ENCODE measurements at regions not wholly inside any gene's neighbourhood (a gene's known extent, or its start where the extent isn't known, plus 50 kb on each side); places are given as distances from the start of the nearest gene placed in this dataset.
A peak's percentile ranks its signal among the peaks of the same experiment; 100 is the strongest.

- no peaks in the 10 kb centered on the region for H3K4me1 ChIP-seq (ENCODE audit: control insufficient read depth in 1 of 2, insufficient read depth in 2 of 2, low read length in 2 of 2)
- no peaks in the 10 kb centered on the region for H3K9me3 ChIP-seq (ENCODE audit: control insufficient read depth, low read length)
- H3K36me3 ChIP-seq (ENCODE audit: control insufficient read depth in 1 of 2, insufficient read depth in 2 of 2, low read length in 1 of 2): no peaks in the 10 kb centered on the region
- no peak overlapping the region for H3K4me3 ChIP-seq (ENCODE audit: low read length in 2 of 2)
- 51 to 58% methylated on average over 5 of the region's 5 CpGs for WGBS, 2 donors
- no peak overlapping the region for H3K27ac ChIP-seq (ENCODE audit: low read depth in 1 of 2, low read length in 2 of 2)
- no peaks in the 10 kb centered on the region for H3K27me3 ChIP-seq (ENCODE audit: control insufficient read depth in 1 of 2, insufficient read depth in 2 of 2, low read length in 1 of 2)
- ATAC-seq (ENCODE audit: low FRiP score): no peak
- intact Hi-C loops (cut with DNase I): no loop called here
- no peak for DNase-seq
These were observed 788.7 kb upstream of the KLHL29 start for GRCh38 chr2:22596306-22596705.

- Histone ChIP-seq H3K27ac (ENCODE audit: low read depth in 1 of 2, low read length in 2 of 2) (no peak overlapping the region), H3K9me3 (ENCODE audit: control insufficient read depth, low read length) (no peaks in the 10 kb centered on the region), H3K4me1 (ENCODE audit: control insufficient read depth in 1 of 2, insufficient read depth in 2 of 2, low read length in 2 of 2) (no peaks in the 10 kb centered on the region), H3K36me3 (ENCODE audit: control insufficient read depth in 1 of 2, insufficient read depth in 2 of 2, low read length in 1 of 2) (no peaks in the 10 kb centered on the region), H3K4me3 (ENCODE audit: low read length in 2 of 2) (no peak overlapping the region), H3K27me3 (ENCODE audit: control insufficient read depth in 1 of 2, insufficient read depth in 2 of 2, low read length in 1 of 2) (peaks cover 0 to 3% of the 10 kb centered on the region in 2 donors)
- intact Hi-C loops (cut with DNase I): no loop called here
- DNase-seq: no peak
- 39 to 41% methylated on average over 2 of the region's 2 CpGs for WGBS, 2 donors
- no peak for ATAC-seq (ENCODE audit: low FRiP score)
These were observed 784.8 kb upstream of the KLHL29 start for GRCh38 chr2:22600156-22600555.

- Histone ChIP-seq H3K27ac (ENCODE audit: low read depth in 1 of 2, low read length in 2 of 2) (no peak overlapping the region), H3K27me3 (ENCODE audit: control insufficient read depth in 1 of 2, insufficient read depth in 2 of 2, low read length in 1 of 2) (peaks cover 0 to 3% of the 10 kb centered on the region in 2 donors), H3K36me3 (ENCODE audit: control insufficient read depth in 1 of 2, insufficient read depth in 2 of 2, low read length in 1 of 2) (no peaks in the 10 kb centered on the region), H3K4me3 (ENCODE audit: low read length in 2 of 2) (no peak overlapping the region), H3K4me1 (ENCODE audit: control insufficient read depth in 1 of 2, insufficient read depth in 2 of 2, low read length in 2 of 2) (no peaks in the 10 kb centered on the region), H3K9me3 (ENCODE audit: control insufficient read depth, low read length) (no peaks in the 10 kb centered on the region)
- WGBS, 2 donors: 56 to 59% methylated on average over 1 of the region's 1 CpG
- intact Hi-C loops (cut with DNase I): no loop called here
- ATAC-seq (ENCODE audit: low FRiP score) (no peak), DNase-seq (no peak)
These were observed 784.0 kb upstream of the KLHL29 start for GRCh38 chr2:22600999-22601398.

GRCh38 chr2:22604136-22604535 lies 780.8 kb upstream of the KLHL29 start:
- Histone ChIP-seq H3K27ac (ENCODE audit: low read depth in 1 of 2, low read length in 2 of 2) (no peak overlapping the region), H3K27me3 (ENCODE audit: control insufficient read depth in 1 of 2, insufficient read depth in 2 of 2, low read length in 1 of 2) (peaks cover 0 to 3% of the 10 kb centered on the region in 2 donors), H3K36me3 (ENCODE audit: control insufficient read depth in 1 of 2, insufficient read depth in 2 of 2, low read length in 1 of 2) (no peaks in the 10 kb centered on the region), H3K9me3 (ENCODE audit: control insufficient read depth, low read length) (no peaks in the 10 kb centered on the region), H3K4me3 (ENCODE audit: low read length in 2 of 2) (no peak overlapping the region), H3K4me1 (ENCODE audit: control insufficient read depth in 1 of 2, insufficient read depth in 2 of 2, low read length in 2 of 2) (no peaks in the 10 kb centered on the region)
- ATAC-seq (ENCODE audit: low FRiP score) (no peak), DNase-seq (no peak)
- 21 to 34% methylated on average over 4 of the region's 4 CpGs for WGBS, 2 donors
- intact Hi-C loops (cut with DNase I): no loop called here

- ATAC-seq (ENCODE audit: low FRiP score) (no peak), DNase-seq (no peak)
- intact Hi-C loops (cut with DNase I): no loop called here
- H3K27me3 ChIP-seq (ENCODE audit: control insufficient read depth in 1 of 2, insufficient read depth in 2 of 2, low read length in 1 of 2): no peaks in the 10 kb centered on the region
- no peaks in the 10 kb centered on the region for H3K36me3 ChIP-seq (ENCODE audit: control insufficient read depth in 1 of 2, insufficient read depth in 2 of 2, low read length in 1 of 2)
- 70 to 71% methylated on average over 3 of the region's 3 CpGs for WGBS, 2 donors
- H3K4me1 ChIP-seq (ENCODE audit: control insufficient read depth in 1 of 2, insufficient read depth in 2 of 2, low read length in 2 of 2): no peaks in the 10 kb centered on the region
- H3K4me3 ChIP-seq (ENCODE audit: low read length in 2 of 2): no peak overlapping the region
- H3K27ac ChIP-seq (ENCODE audit: low read depth in 1 of 2, low read length in 2 of 2): no peak overlapping the region
- no peaks in the 10 kb centered on the region for H3K9me3 ChIP-seq (ENCODE audit: control insufficient read depth, low read length)
These were observed 768.9 kb upstream of the KLHL29 start for GRCh38 chr2:22616031-22616430.

GRCh38 chr2:22623620-22624019 lies 761.4 kb upstream of the KLHL29 start:
- no peaks in the 10 kb centered on the region for H3K9me3 ChIP-seq (ENCODE audit: control insufficient read depth, low read length)
- intact Hi-C loops (cut with DNase I): loop anchor here in 1 of 2 donors (2.0 kb wide), 1 partner anchor 65 kb away; no protein-coding TSS in a partner anchor
- H3K27ac ChIP-seq (ENCODE audit: low read depth in 1 of 2, low read length in 2 of 2): no peak overlapping the region
- no peaks in the 10 kb centered on the region for H3K36me3 ChIP-seq (ENCODE audit: control insufficient read depth in 1 of 2, insufficient read depth in 2 of 2, low read length in 1 of 2)
- ATAC-seq (ENCODE audit: low FRiP score): no peak
- DNase-seq: no peak
- no peaks in the 10 kb centered on the region for H3K27me3 ChIP-seq (ENCODE audit: control insufficient read depth in 1 of 2, insufficient read depth in 2 of 2, low read length in 1 of 2)
- H3K4me1 ChIP-seq (ENCODE audit: control insufficient read depth in 1 of 2, insufficient read depth in 2 of 2, low read length in 2 of 2): no peaks in the 10 kb centered on the region
- WGBS, 2 donors: 74 to 84% methylated on average over 3 of the region's 3 CpGs
- no peak overlapping the region for H3K4me3 ChIP-seq (ENCODE audit: low read length in 2 of 2)

GRCh38 chr2:22626621-22627020 lies 758.4 kb upstream of the KLHL29 start:
- intact Hi-C loops (cut with DNase I): no loop called here

GRCh38 chr2:22628221-22628620 lies 756.8 kb upstream of the KLHL29 start:
- ATAC-seq (ENCODE audit: low FRiP score): no peak
- H3K9me3 ChIP-seq (ENCODE audit: control insufficient read depth, low read length): no peaks in the 10 kb centered on the region
- peak in 1 of 2 donors; percentile 48 for DNase-seq
- no peaks in the 10 kb centered on the region for H3K4me1 ChIP-seq (ENCODE audit: control insufficient read depth in 1 of 2, insufficient read depth in 2 of 2, low read length in 2 of 2)
- no peak overlapping the region for H3K4me3 ChIP-seq (ENCODE audit: low read length in 2 of 2)
- H3K27me3 ChIP-seq (ENCODE audit: control insufficient read depth in 1 of 2, insufficient read depth in 2 of 2, low read length in 1 of 2): no peaks in the 10 kb centered on the region
- intact Hi-C loops (cut with DNase I): no loop called here
- H3K27ac ChIP-seq (ENCODE audit: low read depth in 1 of 2, low read length in 2 of 2): no peak overlapping the region
- WGBS, 2 donors: 10 to 13% methylated on average over 2 of the region's 2 CpGs
- no peaks in the 10 kb centered on the region for H3K36me3 ChIP-seq (ENCODE audit: control insufficient read depth in 1 of 2, insufficient read depth in 2 of 2, low read length in 1 of 2)

More at GRCh38 chr2:22626621-22627020, 758.4 kb upstream of the KLHL29 start:
- Histone ChIP-seq H3K36me3 (ENCODE audit: control insufficient read depth in 1 of 2, insufficient read depth in 2 of 2, low read length in 1 of 2) (no peaks in the 10 kb centered on the region), H3K9me3 (ENCODE audit: control insufficient read depth, low read length) (no peaks in the 10 kb centered on the region), H3K4me3 (ENCODE audit: low read length in 2 of 2) (no peak overlapping the region), H3K4me1 (ENCODE audit: control insufficient read depth in 1 of 2, insufficient read depth in 2 of 2, low read length in 2 of 2) (no peaks in the 10 kb centered on the region), H3K27me3 (ENCODE audit: control insufficient read depth in 1 of 2, insufficient read depth in 2 of 2, low read length in 1 of 2) (no peaks in the 10 kb centered on the region), H3K27ac (ENCODE audit: low read depth in 1 of 2, low read length in 2 of 2) (no peak overlapping the region)
- DNase-seq (no peak), ATAC-seq (ENCODE audit: low FRiP score) (no peak)
- 50 to 56% methylated on average over 2 of the region's 2 CpGs for WGBS, 2 donors

GRCh38 chr2:22628906-22629305 lies 756.1 kb upstream of the KLHL29 start:
- ATAC-seq (ENCODE audit: low FRiP score) (no peak), DNase-seq (no peak)
- Histone ChIP-seq H3K9me3 (ENCODE audit: control insufficient read depth, low read length) (no peaks in the 10 kb centered on the region), H3K36me3 (ENCODE audit: control insufficient read depth in 1 of 2, insufficient read depth in 2 of 2, low read length in 1 of 2) (no peaks in the 10 kb centered on the region), H3K27me3 (ENCODE audit: control insufficient read depth in 1 of 2, insufficient read depth in 2 of 2, low read length in 1 of 2) (no peaks in the 10 kb centered on the region), H3K4me3 (ENCODE audit: low read length in 2 of 2) (no peak overlapping the region), H3K27ac (ENCODE audit: low read depth in 1 of 2, low read length in 2 of 2) (no peak overlapping the region), H3K4me1 (ENCODE audit: control insufficient read depth in 1 of 2, insufficient read depth in 2 of 2, low read length in 2 of 2) (no peaks in the 10 kb centered on the region)
- WGBS, 2 donors: 66 to 83% methylated on average over 3 of the region's 3 CpGs
- intact Hi-C loops (cut with DNase I): no loop called here

Measured in aorta (tissue), 5 donors.